ENCODE measurements at regions not wholly inside any gene's neighbourhood (a gene's known extent, or its start where the extent isn't known, plus 50 kb on each side); places are given as distances from the start of the nearest gene placed in this dataset.

DNA sequence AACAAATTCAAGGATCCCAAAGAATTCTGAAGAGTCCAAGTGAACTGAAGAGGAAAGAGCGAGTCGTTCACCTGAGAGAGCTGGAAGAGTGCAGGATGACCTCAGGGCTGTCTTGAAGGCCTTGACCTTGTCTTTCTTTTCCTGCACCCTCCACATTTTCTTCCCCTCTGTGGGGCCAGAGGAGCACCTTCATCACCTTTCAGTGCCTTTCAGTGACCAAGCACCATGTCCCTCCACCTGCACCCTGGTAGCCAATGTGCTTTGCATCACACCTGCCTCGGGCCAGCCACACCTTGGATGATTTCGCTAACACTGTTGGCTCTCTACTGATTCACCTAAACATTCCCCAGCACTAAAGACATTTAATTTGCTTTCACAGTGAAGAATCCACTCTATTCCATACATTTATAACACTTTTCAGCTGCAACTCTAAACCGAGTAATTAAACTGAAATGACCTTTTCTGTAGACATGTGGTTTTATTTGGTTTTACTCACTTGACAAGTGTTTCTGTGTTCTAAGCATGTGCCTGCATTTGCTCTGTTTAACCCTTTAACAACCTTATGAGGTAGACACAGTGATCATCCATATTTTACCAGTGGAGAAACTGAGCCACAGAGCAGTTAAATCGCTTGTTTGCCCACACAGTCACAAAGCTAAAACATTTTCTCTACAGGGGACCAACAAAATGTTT, 121.3 kb upstream of the CST7 start:
- no peaks in the 10 kb centered on the region for H3K36me3 ChIP-seq
- WGBS, 3 donors, result 84 to 85% (median 85%) methylated on average over 6 of the region's 6 CpGs
- no peak overlapping the region for H3K27ac ChIP-seq
- no peak overlapping the region for H3K4me3 ChIP-seq
- TF ChIP-seq CTCF (IDR thresholded peaks at IDR 0.05), result no peak
- no peak for TF ChIP-seq EP300 (IDR thresholded peaks at IDR 0.05)
- TF ChIP-seq POLR2A (IDR thresholded peaks at IDR 0.05), result no peak
- no peaks in the 10 kb centered on the region for H3K27me3 ChIP-seq
- DNase-seq, result no peak
- intact Hi-C loops (cut with DNase I), result no loop called here
- H3K9me3 ChIP-seq, result no peaks in the 10 kb centered on the region
- no peaks in the 10 kb centered on the region for H3K4me1 ChIP-seq (ENCODE audit: insufficient read depth)

DNA sequence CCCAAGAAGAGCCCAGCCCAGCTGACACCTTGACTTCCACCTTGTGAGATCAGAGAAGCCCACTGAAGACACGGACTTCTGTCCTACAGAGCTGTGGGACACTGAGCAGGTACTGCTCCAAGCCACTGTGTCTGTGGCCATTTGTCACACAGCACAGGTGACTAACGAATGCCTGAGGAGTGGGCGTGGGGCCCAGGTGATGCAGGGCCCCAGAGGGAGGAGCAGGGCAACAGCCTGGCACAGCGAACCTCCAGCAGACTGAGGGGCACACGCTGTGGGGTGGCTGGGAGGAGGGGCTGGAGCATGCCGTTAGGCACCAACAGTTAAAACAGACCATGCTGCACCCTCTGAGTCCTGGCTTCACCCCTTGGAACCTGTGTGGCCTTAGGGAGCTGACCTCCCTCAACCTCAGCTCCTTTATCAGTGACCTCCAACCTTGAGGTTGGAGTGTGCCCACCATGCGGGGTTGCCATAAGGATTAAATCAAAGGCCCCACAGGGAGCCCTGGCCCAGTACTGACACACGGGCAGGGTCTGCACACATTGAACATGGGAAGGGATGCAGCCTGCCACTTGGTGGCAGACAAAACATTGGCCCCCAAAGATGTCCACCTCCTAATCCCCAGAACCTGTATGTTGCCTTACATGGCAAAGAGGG, 119.9 kb upstream of the CST7 start:
- H3K9me3 ChIP-seq, result no peaks in the 10 kb centered on the region
- intact Hi-C loops (cut with DNase I), result no loop called here
- no peak for TF ChIP-seq EP300 (IDR thresholded peaks at IDR 0.05)
- no peak for TF ChIP-seq POLR2A (IDR thresholded peaks at IDR 0.05)
- no peak for TF ChIP-seq CTCF (IDR thresholded peaks at IDR 0.05)

GRCh38 chr20:24829649-24830370, 119.3 kb upstream of the CST7 start:
- H3K4me3 ChIP-seq, result no peak overlapping the region
- TF ChIP-seq EP300 (IDR thresholded peaks at IDR 0.05) (no peak), CTCF (IDR thresholded peaks at IDR 0.05) (no peak), POLR2A (IDR thresholded peaks at IDR 0.05) (no peak)
- no peaks in the 10 kb centered on the region for H3K36me3 ChIP-seq
- intact Hi-C loops (cut with DNase I), result no loop called here
- H3K27me3 ChIP-seq, result no peaks in the 10 kb centered on the region
- 77 to 82% (median 79%) methylated on average over 5 of the region's 5 CpGs for WGBS, 3 donors
- no peak overlapping the region for H3K27ac ChIP-seq
- no peaks in the 10 kb centered on the region for H3K9me3 ChIP-seq
- no peaks in the 10 kb centered on the region for H3K4me1 ChIP-seq (ENCODE audit: insufficient read depth)
- DNase-seq, result no peak

More for the DNA sequence above, 119.9 kb upstream of the CST7 start:
- Histone ChIP-seq H3K36me3 (no peaks in the 10 kb centered on the region), H3K27me3 (no peaks in the 10 kb centered on the region), H3K4me3 (no peak overlapping the region), H3K27ac (no peak overlapping the region), H3K4me1 (ENCODE audit: insufficient read depth) (no peaks in the 10 kb centered on the region)
- no peak for DNase-seq
- WGBS, 3 donors, result 65 to 85% (median 74%) methylated on average over 8 of the region's 8 CpGs

- intact Hi-C loops (cut with DNase I), result no loop called here
- Histone ChIP-seq H3K27me3 (no peaks in the 10 kb centered on the region), H3K36me3 (no peaks in the 10 kb centered on the region), H3K9me3 (no peaks in the 10 kb centered on the region), H3K4me3 (no peak overlapping the region), H3K27ac (no peak overlapping the region), H3K4me1 (ENCODE audit: insufficient read depth) (no peaks in the 10 kb centered on the region)
- DNase-seq, result no peak
- WGBS, 3 donors, result 57 to 94% (median 88%) methylated on average over 3 of the region's 3 CpGs
- TF ChIP-seq CTCF (IDR thresholded peaks at IDR 0.05), result no peak
- TF ChIP-seq EP300 (IDR thresholded peaks at IDR 0.05), result no peak
- no peak for TF ChIP-seq POLR2A (IDR thresholded peaks at IDR 0.05)
Measured at GRCh38 chr20:24830649-24831048, 118.4 kb upstream of the CST7 start.

Data from ovary (tissue), 7 donors.